ENCODE measurements at regions not wholly inside any gene's neighbourhood (a gene's known extent, or its start where the extent isn't known, plus 50 kb on each side); places are given as distances from the start of the nearest gene placed in this dataset.

DNA sequence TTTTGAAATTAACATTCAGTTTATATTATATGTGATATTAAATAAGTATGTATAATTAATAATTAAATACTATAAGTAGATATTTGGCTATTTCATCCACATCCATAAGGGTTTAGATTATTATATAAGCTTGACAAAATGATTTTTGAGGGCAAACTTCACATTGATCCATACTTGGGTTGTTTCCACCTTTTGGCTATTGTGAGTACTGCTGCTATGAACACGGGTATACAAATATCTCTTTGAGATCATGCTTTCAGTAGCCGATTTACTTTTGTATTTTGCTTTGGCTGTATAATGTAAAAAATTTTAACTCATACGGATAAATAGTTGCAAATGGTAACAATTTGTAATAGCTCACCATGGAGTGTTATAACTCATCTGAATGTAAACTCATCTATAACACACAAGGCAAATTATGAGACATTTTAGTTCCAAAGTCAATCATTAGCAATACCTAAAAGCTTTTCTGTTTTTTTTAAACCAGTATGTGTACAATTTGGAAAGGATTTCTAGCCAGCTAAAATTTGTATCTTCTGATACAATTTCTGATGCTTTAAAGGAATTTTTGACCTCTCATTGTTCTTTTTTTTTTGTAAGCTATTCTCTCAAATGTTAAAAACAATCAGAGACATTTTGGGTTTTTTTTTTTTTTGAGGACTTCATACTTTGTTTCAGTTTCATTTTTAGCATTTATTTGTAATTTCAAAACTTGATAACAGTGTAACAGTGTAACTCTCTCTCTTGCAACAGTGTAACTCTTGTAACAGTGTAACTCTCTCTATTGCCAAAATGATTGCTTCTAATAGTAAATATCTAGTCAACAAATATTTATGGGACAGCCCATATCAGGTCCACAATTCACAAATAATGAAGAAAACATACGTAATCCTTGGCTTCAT is 51.8 kb upstream of the ARX start:
- TF ChIP-seq, protein P1, sequence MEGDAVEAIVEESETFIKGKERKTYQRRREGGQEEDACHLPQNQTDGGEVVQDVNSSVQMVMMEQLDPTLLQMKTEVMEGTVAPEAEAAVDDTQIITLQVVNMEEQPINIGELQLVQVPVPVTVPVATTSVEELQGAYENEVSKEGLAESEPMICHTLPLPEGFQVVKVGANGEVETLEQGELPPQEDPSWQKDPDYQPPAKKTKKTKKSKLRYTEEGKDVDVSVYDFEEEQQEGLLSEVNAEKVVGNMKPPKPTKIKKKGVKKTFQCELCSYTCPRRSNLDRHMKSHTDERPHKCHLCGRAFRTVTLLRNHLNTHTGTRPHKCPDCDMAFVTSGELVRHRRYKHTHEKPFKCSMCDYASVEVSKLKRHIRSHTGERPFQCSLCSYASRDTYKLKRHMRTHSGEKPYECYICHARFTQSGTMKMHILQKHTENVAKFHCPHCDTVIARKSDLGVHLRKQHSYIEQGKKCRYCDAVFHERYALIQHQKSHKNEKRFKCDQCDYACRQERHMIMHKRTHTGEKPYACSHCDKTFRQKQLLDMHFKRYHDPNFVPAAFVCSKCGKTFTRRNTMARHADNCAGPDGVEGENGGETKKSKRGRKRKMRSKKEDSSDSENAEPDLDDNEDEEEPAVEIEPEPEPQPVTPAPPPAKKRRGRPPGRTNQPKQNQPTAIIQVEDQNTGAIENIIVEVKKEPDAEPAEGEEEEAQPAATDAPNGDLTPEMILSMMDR (IDR thresholded peaks at IDR 0.05; ENCODE audit: low read depth, low read length, poor library complexity, severe bottlenecking), result no peak
- no peak for TF ChIP-seq EZH2phosphoT487 (IDR thresholded peaks at IDR 0.05; ENCODE audit: borderline replicate concordance, low read length)
